Tongue (tissue), 1 donor: ENCODE measurements at regions not wholly inside any gene's neighbourhood (a gene's known extent, or its start where the extent isn't known, plus 50 kb on each side); places are given as distances from the start of the nearest gene placed in this dataset.

Experiments
- DNase-seq: peaks from one replicate; pipeline ENCODE4 v3.0.0-alpha.2; 2015

- peak; percentile 16 for DNase-seq
Measured at GRCh38 chr1:216983823-216984222, 260.6 kb upstream of the ESRRG start.

GRCh38 chr1:216961516-216961915 is 238.3 kb upstream of the ESRRG start:
- DNase-seq, result peak; percentile 12

GRCh38 chr1:216960716-216961115 is 237.5 kb upstream of the ESRRG start:
- DNase-seq, result no peak

GRCh38 chr1:216958569-216958968 is 235.3 kb upstream of the ESRRG start:
- DNase-seq, result peak; percentile 43

- DNase-seq, result no peak
Measured at GRCh38 chr1:216953495-216953894, 230.3 kb upstream of the ESRRG start.

GRCh38 chr1:216952864-216953263 is 229.6 kb upstream of the ESRRG start:
- no peak for DNase-seq

- DNase-seq, result no peak
Measured at GRCh38 chr1:216945538-216946080, 222.4 kb upstream of the ESRRG start.

GRCh38 chr1:216944864-216945510 is 221.8 kb upstream of the ESRRG start:
- no peak for DNase-seq

- no peak for DNase-seq
Measured at GRCh38 chr1:216937491-216937890, 214.3 kb upstream of the ESRRG start.

GRCh38 chr1:216936779-216937178 is 213.6 kb upstream of the ESRRG start:
- DNase-seq, result no peak

- DNase-seq, result no peak
Measured at GRCh38 chr1:216935901-216936300, 212.7 kb upstream of the ESRRG start.

GRCh38 chr1:216932424-216932823 is 209.2 kb upstream of the ESRRG start:
- no peak for DNase-seq

- DNase-seq, result no peak
Measured at GRCh38 chr1:216929870-216930582, 206.8 kb upstream of the ESRRG start.

- DNase-seq, result no peak
Measured at GRCh38 chr1:216927633-216928032, 204.4 kb upstream of the ESRRG start.

GRCh38 chr1:216926720-216927510 is 203.7 kb upstream of the ESRRG start:
- peak; percentile 35 for DNase-seq

GRCh38 chr1:216925962-216926625 is 202.9 kb upstream of the ESRRG start:
- no peak for DNase-seq

GRCh38 chr1:216924732-216925131 is 201.5 kb upstream of the ESRRG start:
- no peak for DNase-seq

- DNase-seq, result no peak
Measured at GRCh38 chr1:216923601-216924000, 200.4 kb upstream of the ESRRG start.

GRCh38 chr1:216922406-216922805 is 199.2 kb upstream of the ESRRG start:
- DNase-seq, result no peak

GRCh38 chr1:216921866-216922265 is 198.6 kb upstream of the ESRRG start:
- no peak for DNase-seq

GRCh38 chr1:216919060-216919970 is 196.1 kb upstream of the ESRRG start:
- DNase-seq, result peak; percentile 39
